HEK293 (cell line): ENCODE measurements at regions not wholly inside any gene's neighbourhood (a gene's known extent, or its start where the extent isn't known, plus 50 kb on each side); places are given as distances from the start of the nearest gene placed in this dataset.

Source experiments
- CTCF ChIA-PET: fragments of 350-600 bp; formaldehyde crosslinking; extraction: SDS; loops from one replicate; lab custom pipeline; 2021; ENCODE audit warnings: antibody characterized with exemption; lab: Yijun Ruan, JAX
- POLR2A ChIA-PET: fragments of 300-600 bp; formaldehyde crosslinking; extraction: SDS; loops from one replicate; lab custom pipeline; 2020; ENCODE audit warnings: antibody characterized with exemption, inconsistent platforms; lab: Yijun Ruan, JAX
- H3K27ac ChIP-seq: fragments of 200-500 bp; sonication (Bioruptor generic); 2 replicates; pipeline ENCODE4 v1.5.1; 2014; ENCODE audit warnings: low read depth, low read length, control low read depth, inconsistent platforms; ENCODE audit errors: extremely low read depth
- H3K36me3 ChIP-seq, 2 experiments: fragments of 200-500 bp in 1 of 2; sonication (Bioruptor generic) in 1 of 2; 1 replicate in 1 of 2; 2 replicates in 1 of 2; pipeline ENCODE4 v1.5.1; 2014 to 2017; ENCODE audit warnings: inconsistent platforms in 2 of 2, low read length in 2 of 2; ENCODE audit not compliant: control insufficient read depth in 2 of 2, insufficient read depth in 1 of 2
- H3K4me1 ChIP-seq: fragments of 200-500 bp; sonication (Bioruptor generic); 2 replicates; pipeline ENCODE4 v1.5.1; 2014; ENCODE audit warnings: mild to moderate bottlenecking, low read length, inconsistent platforms; ENCODE audit not compliant: control insufficient read depth, insufficient read depth
- H3K4me3 ChIP-seq: 2 replicates; pipeline ENCODE4 v1.5.1; 2011; ENCODE audit warnings: low read depth, mild to moderate bottlenecking, control low read depth, low read length, moderate library complexity
- H3K9me3 ChIP-seq: fragments of 200-500 bp; sonication (Bioruptor generic); 2 replicates; pipeline ENCODE4 v1.5.1; 2014; ENCODE audit warnings: low read depth, low read length, inconsistent platforms; ENCODE audit not compliant: control insufficient read depth, insufficient read depth
- EGR2 ChIP-seq: fragments of 450-650 bp; formaldehyde crosslinking; IDR thresholded peaks from 2 replicates; pipeline ENCODE4 v1.5.1; 2016; ENCODE audit warnings: low read depth, missing biosample characterization, missing genetic modification characterization
- GFI1B ChIP-seq: fragments of 450-650 bp; formaldehyde crosslinking; IDR thresholded peaks from 2 replicates; pipeline ENCODE4 v1.5.1; 2016; ENCODE audit warnings: missing biosample characterization, missing genetic modification characterization
- GLI2 ChIP-seq: fragments of 450-650 bp; formaldehyde crosslinking; IDR thresholded peaks from 2 replicates; pipeline ENCODE4; 2017; ENCODE audit warnings: missing biosample characterization, missing genetic modification characterization, low read depth, borderline replicate concordance
- GLIS2 ChIP-seq: fragments of 450-650 bp; formaldehyde crosslinking; IDR thresholded peaks from 2 replicates; pipeline ENCODE4 v1.5.1; 2016; ENCODE audit warnings: missing biosample characterization, missing genetic modification characterization
- IKZF3 ChIP-seq: fragments of 450-650 bp; IDR thresholded peaks from 2 replicates; pipeline ENCODE4 v1.5.0; 2018; ENCODE audit warnings: missing biosample characterization, mild to moderate bottlenecking, missing genetic modification characterization, moderate library complexity
- KLF10 ChIP-seq: fragments of 450-650 bp; IDR thresholded peaks from 2 replicates; pipeline ENCODE4 v1.5.1; 2018; ENCODE audit warnings: missing biosample characterization, mild to moderate bottlenecking, missing genetic modification characterization
- ZBTB21 ChIP-seq: fragments of 450-650 bp; formaldehyde crosslinking; IDR thresholded peaks from 2 replicates; pipeline ENCODE4 v1.5.1; 2017; ENCODE audit warnings: missing biosample characterization, missing genetic modification characterization
- ZFP41 ChIP-seq: fragments of 450-650 bp; formaldehyde crosslinking; IDR thresholded peaks from 2 replicates; pipeline ENCODE4 v1.5.1; 2016; ENCODE audit warnings: missing biosample characterization, missing genetic modification characterization, borderline replicate concordance
- ZNF133 ChIP-seq: fragments of 450-650 bp; formaldehyde crosslinking; IDR thresholded peaks from 2 replicates; pipeline ENCODE4 v1.5.1; 2016; ENCODE audit warnings: missing biosample characterization, missing genetic modification characterization
- ZNF174 ChIP-seq: fragments of 450-650 bp; formaldehyde crosslinking; IDR thresholded peaks from 2 replicates; pipeline ENCODE4 v1.5.0; 2017; ENCODE audit warnings: missing biosample characterization, mild to moderate bottlenecking, missing genetic modification characterization
- ZNF175 ChIP-seq: fragments of 450-650 bp; formaldehyde crosslinking; IDR thresholded peaks from 2 replicates; pipeline ENCODE4 v1.5.1; 2016; ENCODE audit warnings: missing biosample characterization, missing genetic modification characterization
- ZNF239 ChIP-seq: fragments of 450-650 bp; formaldehyde crosslinking; IDR thresholded peaks from 2 replicates; pipeline ENCODE4 v1.5.1; 2016; ENCODE audit warnings: missing biosample characterization, missing genetic modification characterization
- ZNF24 ChIP-seq: fragments of 450-650 bp; formaldehyde crosslinking; IDR thresholded peaks from 2 replicates; pipeline ENCODE4 v1.5.1; 2016; ENCODE audit warnings: missing biosample characterization, missing genetic modification characterization
- ZNF266 ChIP-seq: fragments of 450-650 bp; formaldehyde crosslinking; IDR thresholded peaks from 2 replicates; pipeline ENCODE4 v1.5.1; 2016; ENCODE audit warnings: missing biosample characterization, missing genetic modification characterization, low read depth
- ZNF335 ChIP-seq: fragments of 450-650 bp; formaldehyde crosslinking; conservative IDR thresholded peaks from 2 replicates; pipeline ENCODE4 v1.5.1; 2016; ENCODE audit warnings: missing biosample characterization, missing genetic modification characterization
- ZNF341 ChIP-seq: fragments of 450-650 bp; formaldehyde crosslinking; IDR thresholded peaks from 2 replicates; pipeline ENCODE4; 2016; ENCODE audit warnings: low read depth, missing biosample characterization, missing genetic modification characterization
- ZNF354C ChIP-seq: fragments of 450-650 bp; formaldehyde crosslinking; IDR thresholded peaks from 2 replicates; pipeline ENCODE4 v1.5.1; 2016; ENCODE audit warnings: missing biosample characterization, missing genetic modification characterization, low read depth, borderline replicate concordance
- ZNF391 ChIP-seq: fragments of 450-650 bp; formaldehyde crosslinking; IDR thresholded peaks from 2 replicates; pipeline ENCODE4 v1.5.1; 2016; ENCODE audit warnings: low read depth, missing biosample characterization, missing genetic modification characterization, borderline replicate concordance
- ZNF426 ChIP-seq: fragments of 450-650 bp; formaldehyde crosslinking; IDR thresholded peaks from 2 replicates; pipeline ENCODE4 v1.5.1; 2017; ENCODE audit warnings: missing biosample characterization, missing genetic modification characterization, mild to moderate bottlenecking, inconsistent platforms, moderate library complexity
- ZNF548 ChIP-seq: fragments of 450-650 bp; formaldehyde crosslinking; IDR thresholded peaks from 2 replicates; pipeline ENCODE4 v1.5.1; 2016; ENCODE audit warnings: missing biosample characterization, missing genetic modification characterization
- ZNF555 ChIP-seq: fragments of 450-650 bp; formaldehyde crosslinking; conservative IDR thresholded peaks from 2 replicates; pipeline ENCODE4 v1.5.1; 2017; ENCODE audit warnings: missing biosample characterization, mild to moderate bottlenecking, missing genetic modification characterization, inconsistent platforms
- ZNF571 ChIP-seq: fragments of 450-650 bp; formaldehyde crosslinking; IDR thresholded peaks from 2 replicates; pipeline ENCODE4 v1.5.0; 2017; ENCODE audit warnings: missing biosample characterization, missing genetic modification characterization
- ZNF658 ChIP-seq: fragments of 450-650 bp; formaldehyde crosslinking; IDR thresholded peaks from 2 replicates; pipeline ENCODE4; 2016; ENCODE audit warnings: missing biosample characterization, missing genetic modification characterization
- ZNF677 ChIP-seq: fragments of 450-650 bp; IDR thresholded peaks from 2 replicates; pipeline ENCODE4 v1.5.0; 2018; ENCODE audit warnings: missing biosample characterization, mild to moderate bottlenecking, missing genetic modification characterization, moderate library complexity
- ZSCAN30 ChIP-seq: fragments of 450-650 bp; IDR thresholded peaks from 2 replicates; pipeline ENCODE4 v1.5.1; 2018; ENCODE audit warnings: missing biosample characterization, mild to moderate bottlenecking, missing genetic modification characterization, moderate library complexity
- TF ChIP-seq, protein P1 (sequence below): fragments of 450-650 bp; formaldehyde crosslinking; IDR thresholded peaks from 2 replicates; pipeline ENCODE4 v1.5.1; 2016; ENCODE audit warnings: missing biosample characterization, missing genetic modification characterization
- TF ChIP-seq, protein P2 (sequence below): fragments of 450-650 bp; formaldehyde crosslinking; IDR thresholded peaks from 2 replicates; pipeline ENCODE4 v1.5.1; 2016; ENCODE audit warnings: missing biosample characterization, missing genetic modification characterization

DNA sequence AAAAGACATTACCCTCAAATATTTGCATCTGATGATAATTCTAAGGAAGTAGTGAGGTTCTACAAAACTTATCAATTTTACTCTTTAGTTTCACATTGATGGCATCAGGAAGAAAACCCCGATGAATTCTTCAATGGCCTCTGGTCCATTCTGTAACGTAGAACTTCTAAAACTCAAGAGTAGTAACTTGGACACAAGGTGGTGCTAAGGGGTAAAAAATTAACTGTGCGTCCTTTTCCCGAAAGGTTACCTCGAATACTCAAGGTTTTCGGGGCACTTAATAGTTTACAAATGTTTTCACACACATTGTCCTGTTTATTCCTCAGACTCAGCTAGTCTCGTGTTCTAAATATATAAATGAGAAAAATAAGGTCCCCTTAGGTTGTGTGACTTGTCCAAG lies 517.3 kb upstream of the ZFHX3 start (continued):
- TF ChIP-seq GFI1B (tag by site-specific recombination) (no peak), ZNF354C (tag by site-specific recombination) (no peak)

DNA sequence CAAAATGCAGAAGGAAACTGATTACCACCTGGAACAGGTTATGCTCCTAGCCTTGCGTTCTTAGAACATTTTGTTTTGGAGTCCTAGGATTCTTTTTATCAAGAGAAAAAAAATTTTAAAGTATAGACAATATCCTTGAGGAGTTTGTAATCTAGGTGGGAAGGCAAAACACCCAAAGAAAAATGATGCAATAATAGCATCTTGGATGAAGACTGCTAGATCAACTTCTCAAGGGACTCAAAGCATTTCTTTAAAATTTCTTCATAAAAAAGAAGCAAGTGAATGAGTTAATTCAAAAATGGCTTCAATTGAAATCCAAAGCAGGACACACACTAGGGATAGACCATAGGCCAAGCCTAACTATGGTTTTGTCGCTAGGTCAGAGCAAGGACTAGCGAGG lies 515.8 kb upstream of the ZFHX3 start:
- no peak for TF ChIP-seq ZNF266 (tag by site-specific recombination)
- no peak for TF ChIP-seq GLI2
- no peak for TF ChIP-seq KLF10
- no peak for TF ChIP-seq ZNF571 (tag by site-specific recombination)
- no peak for TF ChIP-seq ZNF341
- TF ChIP-seq ZNF548 (tag by site-specific recombination) = no peak
- no peak for TF ChIP-seq ZNF133
- no peak for TF ChIP-seq ZNF24 (tag by site-specific recombination)
- TF ChIP-seq ZNF239 = no peak
- no peak for TF ChIP-seq ZBTB21 (tag by site-specific recombination)
- no peak for TF ChIP-seq ZNF175
- Histone ChIP-seq H3K4me3 (no peak overlapping the region), H3K9me3 (no peaks in the 10 kb centered on the region), H3K4me1 (no peaks in the 10 kb centered on the region), H3K27ac (no peak overlapping the region), H3K36me3 (no peaks in the 10 kb centered on the region)
- ChIA-PET CTCF (interaction anchor here (0.7 kb wide), 1 partner anchor 16 kb away, joined by 3 read pairs; no protein-coding TSS in a partner anchor), POLR2A (no interaction called here)

DNA sequence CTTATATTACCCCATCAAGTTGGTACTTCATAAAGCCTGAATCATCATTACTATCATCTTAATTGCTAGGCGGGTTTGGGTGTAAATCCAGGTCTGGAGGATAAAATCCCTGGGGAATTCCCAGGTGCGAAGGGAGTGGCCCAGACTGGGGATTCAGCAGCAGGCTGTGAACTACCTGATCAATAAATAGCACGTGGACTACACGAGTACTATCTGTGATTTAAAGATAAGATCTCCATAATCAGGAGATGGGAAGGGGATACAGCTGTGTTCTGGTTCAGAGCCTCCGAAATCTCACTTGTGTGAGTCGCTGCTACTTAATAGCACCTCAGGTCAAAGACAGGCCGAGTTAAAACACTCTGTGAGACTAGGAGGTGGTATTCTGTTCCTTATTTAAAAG lies 512.6 kb upstream of the ZFHX3 start:
- Histone ChIP-seq H3K4me1 (no peaks in the 10 kb centered on the region), H3K36me3 (no peaks in the 10 kb centered on the region), H3K27ac (no peak overlapping the region), H3K9me3 (no peaks in the 10 kb centered on the region), H3K4me3 (no peak overlapping the region)
- no peak for TF ChIP-seq ZNF391
- no peak for TF ChIP-seq GLI2
- no peak for TF ChIP-seq ZNF335 (tag by site-specific recombination)
- TF ChIP-seq, protein P1, sequence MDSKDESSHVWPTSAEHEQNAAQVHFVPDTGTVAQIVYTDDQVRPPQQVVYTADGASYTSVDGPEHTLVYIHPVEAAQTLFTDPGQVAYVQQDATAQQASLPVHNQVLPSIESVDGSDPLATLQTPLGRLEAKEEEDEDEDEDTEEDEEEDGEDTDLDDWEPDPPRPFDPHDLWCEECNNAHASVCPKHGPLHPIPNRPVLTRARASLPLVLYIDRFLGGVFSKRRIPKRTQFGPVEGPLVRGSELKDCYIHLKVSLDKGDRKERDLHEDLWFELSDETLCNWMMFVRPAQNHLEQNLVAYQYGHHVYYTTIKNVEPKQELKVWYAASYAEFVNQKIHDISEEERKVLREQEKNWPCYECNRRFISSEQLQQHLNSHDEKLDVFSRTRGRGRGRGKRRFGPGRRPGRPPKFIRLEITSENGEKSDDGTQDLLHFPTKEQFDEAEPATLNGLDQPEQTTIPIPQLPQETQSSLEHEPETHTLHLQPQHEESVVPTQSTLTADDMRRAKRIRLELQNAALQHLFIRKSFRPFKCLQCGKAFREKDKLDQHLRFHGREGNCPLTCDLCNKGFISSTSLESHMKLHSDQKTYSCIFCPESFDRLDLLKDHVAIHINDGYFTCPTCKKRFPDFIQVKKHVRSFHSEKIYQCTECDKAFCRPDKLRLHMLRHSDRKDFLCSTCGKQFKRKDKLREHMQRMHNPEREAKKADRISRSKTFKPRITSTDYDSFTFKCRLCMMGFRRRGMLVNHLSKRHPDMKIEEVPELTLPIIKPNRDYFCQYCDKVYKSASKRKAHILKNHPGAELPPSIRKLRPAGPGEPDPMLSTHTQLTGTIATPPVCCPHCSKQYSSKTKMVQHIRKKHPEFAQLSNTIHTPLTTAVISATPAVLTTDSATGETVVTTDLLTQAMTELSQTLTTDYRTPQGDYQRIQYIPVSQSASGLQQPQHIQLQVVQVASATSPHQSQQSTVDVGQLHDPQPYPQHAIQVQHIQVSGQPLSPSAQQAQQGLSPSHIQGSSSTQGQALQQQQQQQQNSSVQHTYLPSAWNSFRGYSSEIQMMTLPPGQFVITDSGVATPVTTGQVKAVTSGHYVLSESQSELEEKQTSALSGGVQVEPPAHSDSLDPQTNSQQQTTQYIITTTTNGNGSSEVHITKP (tag by site-specific recombination) = no peak
- TF ChIP-seq GLIS2 (tag by site-specific recombination) = no peak
- TF ChIP-seq ZSCAN30 (tag by site-specific recombination) = no peak
- no peak for TF ChIP-seq ZNF658 (tag by site-specific recombination)
- no peak for TF ChIP-seq IKZF3 (tag by site-specific recombination)
- TF ChIP-seq, protein P2, sequence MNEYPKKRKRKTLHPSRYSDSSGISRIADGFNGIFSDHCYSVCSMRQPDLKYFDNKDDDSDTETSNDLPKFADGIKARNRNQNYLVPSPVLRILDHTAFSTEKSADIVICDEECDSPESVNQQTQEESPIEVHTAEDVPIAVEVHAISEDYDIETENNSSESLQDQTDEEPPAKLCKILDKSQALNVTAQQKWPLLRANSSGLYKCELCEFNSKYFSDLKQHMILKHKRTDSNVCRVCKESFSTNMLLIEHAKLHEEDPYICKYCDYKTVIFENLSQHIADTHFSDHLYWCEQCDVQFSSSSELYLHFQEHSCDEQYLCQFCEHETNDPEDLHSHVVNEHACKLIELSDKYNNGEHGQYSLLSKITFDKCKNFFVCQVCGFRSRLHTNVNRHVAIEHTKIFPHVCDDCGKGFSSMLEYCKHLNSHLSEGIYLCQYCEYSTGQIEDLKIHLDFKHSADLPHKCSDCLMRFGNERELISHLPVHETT = no peak
- TF ChIP-seq ZFP41 = no peak
- TF ChIP-seq ZNF677 (tag by site-specific recombination) = no peak
- TF ChIP-seq ZNF426 (tag by site-specific recombination) = no peak
- no peak for TF ChIP-seq ZNF174 (tag by site-specific recombination)
- TF ChIP-seq EGR2 (tag by site-specific recombination) = no peak
- no peak for TF ChIP-seq ZNF555
- ChIA-PET POLR2A (no interaction called here), CTCF (interaction anchor here (0.6 kb wide), 1 partner anchor 239 kb away, joined by 3 read pairs; no protein-coding TSS in a partner anchor)
